ENCODE measurements at regions not wholly inside any gene's neighbourhood (a gene's known extent, or its start where the extent isn't known, plus 50 kb on each side); places are given as distances from the start of the nearest gene placed in this dataset.

GRCh38 chrY:19140285-19140920 is 366.9 kb upstream of the HSFY2 start:
- Histone ChIP-seq H3K9me3 (ENCODE audit: control insufficient read depth in 1 of 2, low read length in 2 of 2) (no peaks in the 10 kb centered on the region), H3K4me1 (ENCODE audit: control insufficient read depth in 1 of 2, insufficient read depth in 2 of 2, low read length in 2 of 2) (no peaks in the 10 kb centered on the region), H3K4me3 (ENCODE audit: low read depth in 1 of 2, low read length in 2 of 2) (no peak overlapping the region), H3K27ac (ENCODE audit: low read length) (no peak overlapping the region), H3K36me3 (ENCODE audit: control insufficient read depth in 1 of 2, insufficient read depth in 2 of 2, low read length in 2 of 2) (no peaks in the 10 kb centered on the region), H3K27me3 (ENCODE audit: low read depth, low read length) (no peaks in the 10 kb centered on the region)

DNA sequence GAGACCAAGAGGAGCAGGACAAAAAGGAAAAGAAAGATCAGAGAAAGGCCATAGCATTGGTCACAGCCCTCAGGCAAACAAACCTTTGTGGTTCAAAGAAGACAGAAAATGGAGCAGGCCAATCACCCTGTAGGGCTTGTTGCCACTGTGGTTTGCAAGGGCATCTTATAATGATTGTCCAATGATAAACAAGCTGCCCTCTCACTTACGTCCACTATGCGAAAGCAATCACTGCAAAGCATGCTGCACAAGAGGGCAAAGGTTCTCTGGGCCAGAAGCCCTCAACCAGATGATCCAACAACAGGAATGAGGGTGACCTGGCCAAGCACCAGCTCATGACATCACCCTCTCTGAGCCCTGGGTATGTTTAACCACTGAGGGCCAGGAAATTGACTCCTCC is 360.9 kb upstream of the HSFY2 start:
- no peaks in the 10 kb centered on the region for H3K36me3 ChIP-seq (ENCODE audit: control insufficient read depth in 1 of 2, insufficient read depth in 2 of 2, low read length in 2 of 2)
- H3K27ac ChIP-seq (ENCODE audit: low read length), result no peak overlapping the region
- no peaks in the 10 kb centered on the region for H3K4me1 ChIP-seq (ENCODE audit: control insufficient read depth in 1 of 2, insufficient read depth in 2 of 2, low read length in 2 of 2)
- H3K4me3 ChIP-seq (ENCODE audit: low read depth in 1 of 2, low read length in 2 of 2), result no peak overlapping the region
- H3K9me3 ChIP-seq (ENCODE audit: control insufficient read depth in 1 of 2, low read length in 2 of 2), result no peaks in the 10 kb centered on the region
- H3K27me3 ChIP-seq (ENCODE audit: low read depth, low read length), result no peaks in the 10 kb centered on the region

GRCh38 chrY:19130569-19131358 is 357.2 kb upstream of the HSFY2 start:
- H3K27me3 ChIP-seq (ENCODE audit: low read depth, low read length), result no peaks in the 10 kb centered on the region
- H3K4me1 ChIP-seq (ENCODE audit: control insufficient read depth in 1 of 2, insufficient read depth in 2 of 2, low read length in 2 of 2), result no peaks in the 10 kb centered on the region
- H3K27ac ChIP-seq (ENCODE audit: low read length), result no peak overlapping the region
- H3K9me3 ChIP-seq (ENCODE audit: control insufficient read depth in 1 of 2, low read length in 2 of 2), result no peaks in the 10 kb centered on the region
- no peaks in the 10 kb centered on the region for H3K36me3 ChIP-seq (ENCODE audit: control insufficient read depth in 1 of 2, insufficient read depth in 2 of 2, low read length in 2 of 2)
- H3K4me3 ChIP-seq (ENCODE audit: low read depth in 1 of 2, low read length in 2 of 2), result no peak overlapping the region

DNA sequence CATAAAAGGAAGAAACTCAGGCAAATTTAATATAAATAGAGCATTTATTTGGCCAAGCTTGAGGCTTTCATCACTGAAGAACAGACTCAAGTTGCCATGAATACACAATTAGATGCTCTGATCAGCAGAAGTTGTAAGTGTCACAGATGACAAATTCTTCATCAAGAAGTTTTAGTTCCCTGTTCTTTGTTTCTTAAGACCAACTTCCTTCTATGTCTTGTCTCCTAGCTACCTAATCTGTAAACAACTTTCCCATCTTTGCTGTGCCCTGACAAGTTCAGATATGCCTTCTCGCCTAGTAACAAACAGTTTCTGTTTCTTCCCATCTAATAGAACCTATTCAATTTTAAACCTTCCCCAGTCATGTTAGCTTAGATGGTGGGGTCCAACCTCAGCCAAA is 353.4 kb upstream of the HSFY2 start:
- Histone ChIP-seq H3K27me3 (ENCODE audit: low read depth, low read length) (no peaks in the 10 kb centered on the region), H3K4me3 (ENCODE audit: low read depth in 1 of 2, low read length in 2 of 2) (no peak overlapping the region), H3K4me1 (ENCODE audit: control insufficient read depth in 1 of 2, insufficient read depth in 2 of 2, low read length in 2 of 2) (no peaks in the 10 kb centered on the region), H3K27ac (ENCODE audit: low read length) (no peak overlapping the region), H3K36me3 (ENCODE audit: control insufficient read depth in 1 of 2, insufficient read depth in 2 of 2, low read length in 2 of 2) (no peaks in the 10 kb centered on the region), H3K9me3 (ENCODE audit: control insufficient read depth in 1 of 2, low read length in 2 of 2) (no peaks in the 10 kb centered on the region)

DNA sequence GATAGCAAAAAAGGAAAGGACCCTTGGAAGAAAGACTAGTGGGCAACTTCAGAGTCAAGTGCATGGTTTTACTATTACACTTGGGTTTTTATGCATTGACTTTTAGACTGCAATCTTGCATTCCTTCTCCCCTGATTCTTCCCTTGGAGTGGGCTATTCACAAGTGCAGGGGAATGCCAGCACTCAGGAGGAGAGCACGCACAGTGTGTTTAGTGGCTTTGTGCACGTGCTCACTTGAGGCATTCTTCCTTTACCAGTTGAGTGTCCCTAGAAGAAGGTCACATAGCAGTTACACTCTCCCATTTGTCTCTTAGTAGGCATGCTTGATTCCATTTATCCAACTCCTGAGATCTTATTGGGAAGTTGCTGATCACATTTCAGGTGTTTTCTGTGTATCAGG is 351.1 kb upstream of the HSFY2 start:
- no peaks in the 10 kb centered on the region for H3K4me1 ChIP-seq (ENCODE audit: control insufficient read depth in 1 of 2, insufficient read depth in 2 of 2, low read length in 2 of 2)
- no peak overlapping the region for H3K27ac ChIP-seq (ENCODE audit: low read length)
- no peaks in the 10 kb centered on the region for H3K9me3 ChIP-seq (ENCODE audit: control insufficient read depth in 1 of 2, low read length in 2 of 2)
- no peak overlapping the region for H3K4me3 ChIP-seq (ENCODE audit: low read depth in 1 of 2, low read length in 2 of 2)
- no peaks in the 10 kb centered on the region for H3K36me3 ChIP-seq (ENCODE audit: control insufficient read depth in 1 of 2, insufficient read depth in 2 of 2, low read length in 2 of 2)
- no peaks in the 10 kb centered on the region for H3K27me3 ChIP-seq (ENCODE audit: low read depth, low read length)

- H3K4me3 ChIP-seq (ENCODE audit: low read depth in 1 of 2, low read length in 2 of 2), result no peak overlapping the region
- no peaks in the 10 kb centered on the region for H3K36me3 ChIP-seq (ENCODE audit: control insufficient read depth in 1 of 2, insufficient read depth in 2 of 2, low read length in 2 of 2)
- no peaks in the 10 kb centered on the region for H3K9me3 ChIP-seq (ENCODE audit: control insufficient read depth in 1 of 2, low read length in 2 of 2)
- H3K4me1 ChIP-seq (ENCODE audit: control insufficient read depth in 1 of 2, insufficient read depth in 2 of 2, low read length in 2 of 2), result no peaks in the 10 kb centered on the region
- no peak overlapping the region for H3K27ac ChIP-seq (ENCODE audit: low read length)
- H3K27me3 ChIP-seq (ENCODE audit: low read depth, low read length), result no peaks in the 10 kb centered on the region
These were observed 348.9 kb upstream of the HSFY2 start for GRCh38 chrY:19122450-19122849.

- Histone ChIP-seq H3K4me1 (ENCODE audit: control insufficient read depth in 1 of 2, insufficient read depth in 2 of 2, low read length in 2 of 2) (no peaks in the 10 kb centered on the region), H3K27ac (ENCODE audit: low read length) (no peak overlapping the region), H3K36me3 (ENCODE audit: control insufficient read depth in 1 of 2, insufficient read depth in 2 of 2, low read length in 2 of 2) (no peaks in the 10 kb centered on the region), H3K4me3 (ENCODE audit: low read depth in 1 of 2, low read length in 2 of 2) (no peak overlapping the region), H3K9me3 (ENCODE audit: control insufficient read depth in 1 of 2, low read length in 2 of 2) (no peaks in the 10 kb centered on the region), H3K27me3 (ENCODE audit: low read depth, low read length) (no peaks in the 10 kb centered on the region)
These were observed 324.8 kb upstream of the HSFY2 start for GRCh38 chrY:19098349-19098748.

GRCh38 chrY:19095460-19095859 is 321.9 kb upstream of the HSFY2 start:
- Histone ChIP-seq H3K27me3 (ENCODE audit: low read depth, low read length) (no peaks in the 10 kb centered on the region), H3K27ac (ENCODE audit: low read length) (no peak overlapping the region), H3K4me3 (ENCODE audit: low read depth in 1 of 2, low read length in 2 of 2) (no peak overlapping the region), H3K4me1 (ENCODE audit: control insufficient read depth in 1 of 2, insufficient read depth in 2 of 2, low read length in 2 of 2) (no peaks in the 10 kb centered on the region), H3K36me3 (ENCODE audit: control insufficient read depth in 1 of 2, insufficient read depth in 2 of 2, low read length in 2 of 2) (no peaks in the 10 kb centered on the region), H3K9me3 (ENCODE audit: control insufficient read depth in 1 of 2, low read length in 2 of 2) (no peaks in the 10 kb centered on the region)

DNA sequence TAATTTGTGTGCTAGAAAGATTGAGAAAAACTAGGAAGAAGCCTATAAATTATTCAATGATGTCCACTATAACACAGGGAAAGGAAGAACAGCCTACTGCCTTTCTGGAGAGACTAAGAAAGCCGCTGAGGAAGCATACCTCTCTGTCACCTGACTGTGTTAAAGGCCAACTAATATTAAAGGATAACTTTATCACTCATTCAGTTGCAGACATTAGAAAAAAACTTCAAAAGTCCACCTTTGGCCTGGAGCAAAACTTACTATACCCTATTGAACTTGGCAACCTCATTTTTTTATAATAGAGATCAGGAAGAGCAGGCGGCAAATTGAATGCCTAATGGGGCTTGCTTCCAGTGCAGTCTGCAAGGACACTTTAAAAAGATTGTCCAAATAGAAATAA is 309.5 kb upstream of the HSFY2 start:
- no peaks in the 10 kb centered on the region for H3K9me3 ChIP-seq (ENCODE audit: control insufficient read depth in 1 of 2, low read length in 2 of 2)
- H3K27ac ChIP-seq (ENCODE audit: low read length), result no peak overlapping the region
- H3K4me1 ChIP-seq (ENCODE audit: control insufficient read depth in 1 of 2, insufficient read depth in 2 of 2, low read length in 2 of 2), result no peaks in the 10 kb centered on the region
- H3K36me3 ChIP-seq (ENCODE audit: control insufficient read depth in 1 of 2, insufficient read depth in 2 of 2, low read length in 2 of 2), result no peaks in the 10 kb centered on the region
- no peak overlapping the region for H3K4me3 ChIP-seq (ENCODE audit: low read depth in 1 of 2, low read length in 2 of 2)
- no peaks in the 10 kb centered on the region for H3K27me3 ChIP-seq (ENCODE audit: low read depth, low read length)

DNA sequence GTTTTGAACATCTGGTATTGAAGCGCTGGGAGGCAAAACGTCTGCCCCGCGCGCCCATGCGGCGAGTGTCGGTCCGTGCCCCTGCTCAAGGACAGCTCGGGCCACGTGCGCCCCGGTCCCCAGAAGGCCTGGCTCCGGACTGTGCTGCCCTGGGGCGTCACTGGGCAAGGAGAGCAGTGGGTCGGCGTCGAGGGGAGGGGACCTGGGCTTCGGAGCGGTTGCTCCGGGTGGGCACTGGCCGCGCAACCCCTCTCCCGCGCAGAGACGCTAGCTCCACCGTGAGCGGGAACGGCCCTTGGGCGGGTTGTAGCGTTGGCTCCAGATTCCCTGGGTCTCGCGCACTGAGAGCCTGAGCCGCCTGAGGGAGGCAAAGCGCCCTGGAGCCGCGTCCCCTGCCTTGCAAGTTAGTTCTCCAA is 304.2 kb upstream of the HSFY2 start:
- no peaks in the 10 kb centered on the region for H3K36me3 ChIP-seq (ENCODE audit: control insufficient read depth in 1 of 2, insufficient read depth in 2 of 2, low read length in 2 of 2)
- peak overlapping the region; percentile 60 for H3K27ac ChIP-seq (ENCODE audit: low read length)
- no peaks in the 10 kb centered on the region for H3K9me3 ChIP-seq (ENCODE audit: control insufficient read depth in 1 of 2, low read length in 2 of 2)
- H3K27me3 ChIP-seq (ENCODE audit: low read depth, low read length), result no peaks in the 10 kb centered on the region
- peak overlapping the region; percentile 66 to 70 for H3K4me3 ChIP-seq (ENCODE audit: low read depth in 1 of 2, low read length in 2 of 2)
- H3K4me1 ChIP-seq (ENCODE audit: control insufficient read depth in 1 of 2, insufficient read depth in 2 of 2, low read length in 2 of 2), result no peaks in the 10 kb centered on the region

GRCh38 chrY:19076846-19077697 is 303.5 kb upstream of the HSFY2 start:
- Histone ChIP-seq H3K27me3 (ENCODE audit: low read depth, low read length) (no peaks in the 10 kb centered on the region), H3K4me1 (ENCODE audit: control insufficient read depth in 1 of 2, insufficient read depth in 2 of 2, low read length in 2 of 2) (no peaks in the 10 kb centered on the region), H3K27ac (ENCODE audit: low read length) (peak overlapping the region; percentile 60)

More at GRCh38 chrY:19076846-19077697, 303.5 kb upstream of the HSFY2 start:
- no peaks in the 10 kb centered on the region for H3K9me3 ChIP-seq (ENCODE audit: control insufficient read depth in 1 of 2, low read length in 2 of 2)
- H3K4me3 ChIP-seq (ENCODE audit: low read depth in 1 of 2, low read length in 2 of 2), result peak overlapping the region; percentile 66 to 70
- no peaks in the 10 kb centered on the region for H3K36me3 ChIP-seq (ENCODE audit: control insufficient read depth in 1 of 2, insufficient read depth in 2 of 2, low read length in 2 of 2)
